ENCODE measurements at regions not wholly inside any gene's neighbourhood (a gene's known extent, or its start where the extent isn't known, plus 50 kb on each side); places are given as distances from the start of the nearest gene placed in this dataset.

GRCh38 chr19:31511696-31512095, 162.5 kb upstream of the TSHZ3 start:
- TF ChIP-seq POLR2A (IDR thresholded peaks at IDR 0.05) (no peak), POLR2AphosphoS5 (IDR thresholded peaks at IDR 0.05) (no peak)
- TF ChIP-seq, protein P1, sequence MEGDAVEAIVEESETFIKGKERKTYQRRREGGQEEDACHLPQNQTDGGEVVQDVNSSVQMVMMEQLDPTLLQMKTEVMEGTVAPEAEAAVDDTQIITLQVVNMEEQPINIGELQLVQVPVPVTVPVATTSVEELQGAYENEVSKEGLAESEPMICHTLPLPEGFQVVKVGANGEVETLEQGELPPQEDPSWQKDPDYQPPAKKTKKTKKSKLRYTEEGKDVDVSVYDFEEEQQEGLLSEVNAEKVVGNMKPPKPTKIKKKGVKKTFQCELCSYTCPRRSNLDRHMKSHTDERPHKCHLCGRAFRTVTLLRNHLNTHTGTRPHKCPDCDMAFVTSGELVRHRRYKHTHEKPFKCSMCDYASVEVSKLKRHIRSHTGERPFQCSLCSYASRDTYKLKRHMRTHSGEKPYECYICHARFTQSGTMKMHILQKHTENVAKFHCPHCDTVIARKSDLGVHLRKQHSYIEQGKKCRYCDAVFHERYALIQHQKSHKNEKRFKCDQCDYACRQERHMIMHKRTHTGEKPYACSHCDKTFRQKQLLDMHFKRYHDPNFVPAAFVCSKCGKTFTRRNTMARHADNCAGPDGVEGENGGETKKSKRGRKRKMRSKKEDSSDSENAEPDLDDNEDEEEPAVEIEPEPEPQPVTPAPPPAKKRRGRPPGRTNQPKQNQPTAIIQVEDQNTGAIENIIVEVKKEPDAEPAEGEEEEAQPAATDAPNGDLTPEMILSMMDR (IDR thresholded peaks at IDR 0.05) = no peak
